GM23338 (cell line): ENCODE measurements at regions not wholly inside any gene's neighbourhood (a gene's known extent, or its start where the extent isn't known, plus 50 kb on each side); places are given as distances from the start of the nearest gene placed in this dataset.

Source experiments
- CTCF ChIP-seq, 2 experiments: fragments of 200-600 bp in 1 of 2; sonication (generic) in 1 of 2; conservative IDR thresholded peaks; 2 replicates each; pipeline versions ENCODE4 v1.5.1 to v1.6.1; 2016 to 2017; ENCODE audit warnings: antibody characterized with exemption in 2 of 2, low read depth in 2 of 2, mild to moderate bottlenecking in 2 of 2, moderate library complexity in 1 of 2
- POLR2AphosphoS5 ChIP-seq: IDR thresholded peaks from 2 replicates; pipeline ENCODE4 v1.6.1; 2016; ENCODE audit warnings: antibody characterized with exemption, low read depth

DNA sequence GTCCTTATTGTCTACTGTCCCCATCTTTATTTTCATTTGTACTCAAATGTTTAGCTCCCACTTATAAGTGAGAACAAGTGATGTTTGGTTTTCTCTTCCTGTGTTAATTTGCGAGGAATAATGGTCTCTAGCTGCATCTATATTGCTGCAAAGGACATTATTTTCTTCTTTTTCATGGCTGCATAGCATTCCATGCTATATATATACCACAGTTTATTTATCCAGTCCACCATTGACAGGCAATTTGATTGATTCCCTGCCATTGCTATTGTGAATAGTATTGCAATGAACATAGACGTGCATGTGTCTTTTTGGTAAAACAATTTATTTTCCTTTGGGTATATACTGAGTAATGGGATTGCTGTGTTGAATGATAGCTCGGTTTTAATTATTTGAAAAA is 1545.8 kb upstream of the RAG2 start:
- no peak for TF ChIP-seq CTCF (conservative IDR thresholded peaks at IDR 0.05; ENCODE audit: low read depth in 2 of 2)
- no peak for TF ChIP-seq POLR2AphosphoS5
